Right lobe of liver (tissue), 6 donors: ENCODE measurements at regions not wholly inside any gene's neighbourhood (a gene's known extent, or its start where the extent isn't known, plus 50 kb on each side); places are given as distances from the start of the nearest gene placed in this dataset.

ENCODE experiments used
- ATAC-seq, 4 donors: fragments of 200-7000 bp; cut with Tn5 transposase; one replicate each; pipeline ENCODE4 v1.9.1; 2020; ENCODE audit warnings: mild to moderate bottlenecking in 4 of 4, moderate library complexity in 4 of 4
- DNase-seq, 3 donors: peaks; one replicate each; pipeline ENCODE4 v3.0.0-alpha.2; 2020
- H3K27ac ChIP-seq, 3 donors: fragments of 200-600 bp; one replicate each; pipeline ENCODE4 v1.8.0; 2022
- H3K27me3 ChIP-seq, 2 donors: fragments of 200-600 bp; one replicate each; pipeline ENCODE4 v1.8.0; 2022
- H3K36me3 ChIP-seq, 4 donors: fragments of 200-600 bp; sonication (generic) in 1 of 4; one replicate each; pipeline versions ENCODE4 v1.5.1 to v1.8.0; 2017 to 2022; ENCODE audit warnings: control low read depth in 1 of 4
- H3K4me1 ChIP-seq, 4 donors: fragments of 200-600 bp; sonication (generic) in 1 of 4; one replicate each; pipeline versions ENCODE4 v1.5.1 to v1.8.0; 2017 to 2022; ENCODE audit warnings: control low read depth in 1 of 4
- H3K4me3 ChIP-seq, 3 donors: fragments of 200-600 bp; one replicate each; pipeline ENCODE4 v1.8.0; 2022
- H3K9me3 ChIP-seq, 4 donors: fragments of 200-600 bp; sonication (generic) in 1 of 4; one replicate each; pipeline versions ENCODE4 v1.5.1 to v1.8.0; 2017 to 2022; ENCODE audit warnings: control low read depth in 1 of 4
- POLR2A ChIP-seq: fragments of 450-650 bp; IDR thresholded peaks from one replicate; pipeline ENCODE4 v1.6.1; 2017; ENCODE audit warnings: antibody characterized with exemption, mild to moderate bottlenecking
- whole genome bisulfite sequencing: methylation state at CpG from one replicate; pipeline ENCODE4 v1.1.6; 2018; ENCODE audit warnings: low coverage, low lambda C conversion rate; ENCODE audit not compliant: insufficient coverage; ENCODE audit errors: missing lambda C conversion rate; 5-methylcytosine and 5-hydroxymethylcytosine counted together
- intact Hi-C, 2 donors: fragments of 100-400 bp; cut with DNase I; formaldehyde crosslinking; loops; one replicate each; pipeline versions ENCODE4 v1.11.2 to v1.14.1; 2022
- TF ChIP-seq, protein P1 (sequence below), 4 donors: fragments of 200-600 bp in 3 of 4; fragments of 450-650 bp in 1 of 4; IDR thresholded peaks; one replicate each; pipeline versions ENCODE4 v1.5.1 to v1.8.0; 2016 to 2022; ENCODE audit warnings: antibody characterized with exemption in 4 of 4, mild to moderate bottlenecking in 2 of 4
- donor health status: DM: no; HTN: yes; CAD: no.
- donor health status: DM: no; HTN: no; CAD: no.
- donor health status: DM: no; HTN: no; CAD: no.
- donor health status: DM: no; HTN: yes; CAD: no.
- donor health status: DM: no; HTN: yes; CAD: no.

DNA sequence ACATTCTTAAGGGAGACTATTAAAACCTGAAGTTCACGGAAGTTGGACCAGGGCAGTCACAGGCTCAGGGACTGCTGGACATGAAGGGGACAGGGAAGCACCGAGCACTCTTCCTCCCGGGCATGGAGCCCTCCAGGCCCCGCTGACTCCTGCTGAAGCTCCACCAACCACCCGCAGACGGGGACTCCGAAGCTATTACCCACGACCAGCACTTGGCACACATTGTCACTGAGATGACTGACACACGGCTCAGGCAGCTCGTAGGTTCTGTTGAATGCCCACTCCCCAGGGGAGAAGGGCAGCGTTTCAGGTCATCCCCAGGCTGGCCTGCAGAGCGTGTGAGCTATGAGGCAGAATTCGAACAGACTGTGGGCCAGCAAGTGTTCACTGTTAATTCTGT is 234.8 kb downstream of the NDUFA10 start:
- intact Hi-C loops: no loop called here
- no peak overlapping the region for H3K4me3 ChIP-seq
- no peaks in the 10 kb centered on the region for H3K27me3 ChIP-seq
- 43% methylated on average over 2 of the region's 13 CpGs for WGBS
- H3K4me1 ChIP-seq: no peaks in the 10 kb centered on the region
- no peak for TF ChIP-seq POLR2A
- no peak overlapping the region for H3K27ac ChIP-seq
- no peaks in the 10 kb centered on the region for H3K36me3 ChIP-seq
- ATAC-seq (peak in 2 of 4 donors; percentile 13 to 25), DNase-seq (peak in 2 of 3 donors; percentile 23 to 37)
- H3K9me3 ChIP-seq: no peaks in the 10 kb centered on the region

DNA sequence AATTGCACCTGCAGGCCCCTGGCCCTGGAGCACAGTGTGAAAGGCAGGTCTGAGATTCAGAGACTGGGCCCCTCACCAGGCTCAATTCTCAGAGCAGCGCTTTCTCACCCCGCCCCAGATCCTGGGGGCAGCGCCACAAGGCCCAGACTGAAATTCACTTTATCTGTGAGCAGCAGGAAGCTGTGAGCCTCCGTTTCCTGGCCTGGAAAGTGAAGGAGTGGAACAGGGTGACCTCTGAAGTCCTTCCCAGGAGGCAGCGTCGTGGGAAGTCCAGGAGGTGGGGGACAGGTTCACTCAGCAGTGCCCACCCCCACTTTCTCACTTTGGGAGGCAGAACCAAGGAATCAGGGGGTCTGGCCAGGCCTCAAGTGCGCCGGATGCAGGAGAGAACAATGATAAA is 235.4 kb downstream of the NDUFA10 start:
- Histone ChIP-seq H3K4me1 (no peaks in the 10 kb centered on the region), H3K4me3 (no peak overlapping the region), H3K9me3 (no peaks in the 10 kb centered on the region), H3K27me3 (no peaks in the 10 kb centered on the region), H3K27ac (no peak overlapping the region), H3K36me3 (no peaks in the 10 kb centered on the region)
- DNase-seq (peak in 2 of 3 donors; percentile 32 to 42), ATAC-seq (peak; percentile 56 to 64 (median 58))
- WGBS: 47% methylated on average over 8 of the region's 8 CpGs
- no peak for TF ChIP-seq POLR2A
- TF ChIP-seq, protein P1, sequence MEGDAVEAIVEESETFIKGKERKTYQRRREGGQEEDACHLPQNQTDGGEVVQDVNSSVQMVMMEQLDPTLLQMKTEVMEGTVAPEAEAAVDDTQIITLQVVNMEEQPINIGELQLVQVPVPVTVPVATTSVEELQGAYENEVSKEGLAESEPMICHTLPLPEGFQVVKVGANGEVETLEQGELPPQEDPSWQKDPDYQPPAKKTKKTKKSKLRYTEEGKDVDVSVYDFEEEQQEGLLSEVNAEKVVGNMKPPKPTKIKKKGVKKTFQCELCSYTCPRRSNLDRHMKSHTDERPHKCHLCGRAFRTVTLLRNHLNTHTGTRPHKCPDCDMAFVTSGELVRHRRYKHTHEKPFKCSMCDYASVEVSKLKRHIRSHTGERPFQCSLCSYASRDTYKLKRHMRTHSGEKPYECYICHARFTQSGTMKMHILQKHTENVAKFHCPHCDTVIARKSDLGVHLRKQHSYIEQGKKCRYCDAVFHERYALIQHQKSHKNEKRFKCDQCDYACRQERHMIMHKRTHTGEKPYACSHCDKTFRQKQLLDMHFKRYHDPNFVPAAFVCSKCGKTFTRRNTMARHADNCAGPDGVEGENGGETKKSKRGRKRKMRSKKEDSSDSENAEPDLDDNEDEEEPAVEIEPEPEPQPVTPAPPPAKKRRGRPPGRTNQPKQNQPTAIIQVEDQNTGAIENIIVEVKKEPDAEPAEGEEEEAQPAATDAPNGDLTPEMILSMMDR (IDR thresholded peaks at IDR 0.05): no peak
- intact Hi-C loops: no loop called here

DNA sequence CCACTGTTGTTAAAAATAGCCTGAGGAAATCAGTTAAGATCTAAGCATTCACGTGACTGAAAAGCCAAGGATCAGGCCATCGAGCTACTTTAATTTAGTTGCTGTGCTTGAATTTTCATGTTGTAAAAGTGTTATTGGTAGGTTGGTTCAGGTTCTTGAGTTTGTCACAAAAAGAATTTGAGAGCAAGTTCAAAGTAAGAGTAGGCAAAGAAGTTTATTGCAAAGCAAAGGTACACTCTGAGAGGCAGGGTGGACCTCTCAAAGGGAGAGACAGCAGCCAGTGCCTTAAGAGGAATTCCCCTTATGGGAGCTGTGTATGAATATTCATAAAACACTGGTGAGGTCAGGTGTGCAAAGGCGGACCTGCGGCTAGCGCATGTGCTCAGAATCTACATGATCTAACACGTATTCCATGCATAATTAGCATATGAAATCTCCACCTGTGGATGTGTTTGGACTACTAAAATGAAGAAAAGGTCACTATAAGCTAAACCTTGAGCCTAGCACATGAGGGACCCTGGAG is 236.5 kb downstream of the NDUFA10 start:
- no peak for TF ChIP-seq POLR2A
- TF ChIP-seq, protein P1 (IDR thresholded peaks at IDR 0.05): no peak
- 33% methylated on average over 3 of the region's 6 CpGs for WGBS
- H3K4me3 ChIP-seq: no peak overlapping the region
- H3K4me1 ChIP-seq: no peaks in the 10 kb centered on the region
- H3K36me3 ChIP-seq: no peaks in the 10 kb centered on the region
- ATAC-seq (no peak), DNase-seq (no peak)
- H3K27ac ChIP-seq: no peak overlapping the region
- H3K9me3 ChIP-seq: no peaks in the 10 kb centered on the region
- no peaks in the 10 kb centered on the region for H3K27me3 ChIP-seq
- intact Hi-C loops: no loop called here

DNA sequence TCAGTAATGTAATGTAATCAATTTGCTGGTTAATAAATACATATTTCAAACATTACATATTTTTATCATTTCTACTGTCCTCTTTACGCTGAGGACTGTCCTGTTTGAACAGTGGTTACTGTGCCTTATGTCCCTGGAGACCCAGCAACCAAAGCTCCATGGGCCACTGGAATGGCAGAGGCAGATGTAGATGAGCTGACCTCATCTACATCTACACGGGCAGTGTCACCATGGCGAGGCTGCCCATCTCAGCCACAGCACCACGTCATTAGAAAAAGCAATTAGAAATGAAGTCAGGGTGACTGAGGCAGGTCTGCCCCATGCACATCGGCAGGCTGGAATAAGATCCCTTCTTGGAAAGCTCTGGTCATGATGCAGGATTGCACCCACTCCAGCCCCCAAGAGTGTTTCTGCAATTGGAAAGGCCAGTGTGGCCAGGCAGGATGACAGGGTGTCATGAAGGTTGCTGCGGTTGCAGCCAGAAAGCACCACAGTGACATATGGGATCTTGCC is 237.5 kb downstream of the NDUFA10 start:
- ATAC-seq (no peak), DNase-seq (peak in 1 of 3 donors; percentile 12)
- Histone ChIP-seq H3K4me1 (no peaks in the 10 kb centered on the region), H3K27ac (no peak overlapping the region), H3K9me3 (no peaks in the 10 kb centered on the region), H3K4me3 (no peak overlapping the region), H3K36me3 (no peaks in the 10 kb centered on the region), H3K27me3 (no peaks in the 10 kb centered on the region)
- no peak for TF ChIP-seq POLR2A
- TF ChIP-seq, protein P1 (IDR thresholded peaks at IDR 0.05): no peak
- intact Hi-C loops: no loop called here
- WGBS: 40% methylated on average over 5 of the region's 6 CpGs

DNA sequence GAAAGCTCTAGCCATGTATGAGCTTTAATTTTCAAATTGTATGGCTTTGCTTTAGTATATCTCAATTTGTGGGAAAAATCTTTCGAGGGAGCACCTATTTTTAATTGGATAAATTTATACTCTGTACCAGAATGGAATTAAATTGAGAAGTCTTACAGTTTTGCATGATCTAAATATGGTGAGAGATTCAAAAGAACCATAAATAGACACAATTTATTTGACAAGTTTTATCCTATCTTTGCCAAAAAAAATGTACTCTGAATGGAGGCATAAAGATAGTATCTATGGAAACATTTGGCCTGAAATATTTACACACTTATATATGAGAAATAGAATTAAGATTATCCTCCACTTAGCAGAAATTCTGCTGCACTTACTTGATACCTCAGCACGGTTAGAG is 238.4 kb downstream of the NDUFA10 start:
- DNase-seq: no peak
- H3K9me3 ChIP-seq: no peaks in the 10 kb centered on the region
- no peaks in the 10 kb centered on the region for H3K36me3 ChIP-seq
- ATAC-seq: no peak
- no peaks in the 10 kb centered on the region for H3K27me3 ChIP-seq
- TF ChIP-seq, protein P1 (IDR thresholded peaks at IDR 0.05): no peak
- no peak for TF ChIP-seq POLR2A
- 34% methylated on average over 2 of the region's 2 CpGs for WGBS
- intact Hi-C loops: no loop called here
- no peaks in the 10 kb centered on the region for H3K4me1 ChIP-seq
- H3K27ac ChIP-seq: no peak overlapping the region
- no peak overlapping the region for H3K4me3 ChIP-seq
